ENCODE measurements at regions not wholly inside any gene's neighbourhood (a gene's known extent, or its start where the extent isn't known, plus 50 kb on each side); places are given as distances from the start of the nearest gene placed in this dataset.

GRCh38 chr21:16187603-16188301, 458.0 kb downstream of the USP25 start:
- H3K4me3 ChIP-seq, result no peak overlapping the region
- H3K4me1 ChIP-seq, result peaks cover 0 to 8% (median 6%) of the 10 kb centered on the region in 9 donors
- 74 to 84% methylated on average over 2 of the region's 2 CpGs for WGBS, 2 donors
- H3K36me3 ChIP-seq, result no peaks in the 10 kb centered on the region
- TF ChIP-seq CTCF (IDR thresholded peaks at IDR 0.05), result no peak
- no peak for ATAC-seq
- no peak for DNase-seq
- intact Hi-C loops (cut with DNase I), result no loop called here
- no peak overlapping the region for H3K27ac ChIP-seq
- no peaks in the 10 kb centered on the region for H3K27me3 ChIP-seq
- peaks cover 0 to 6% (median 0%) of the 10 kb centered on the region in 11 donors for H3K9me3 ChIP-seq

DNA sequence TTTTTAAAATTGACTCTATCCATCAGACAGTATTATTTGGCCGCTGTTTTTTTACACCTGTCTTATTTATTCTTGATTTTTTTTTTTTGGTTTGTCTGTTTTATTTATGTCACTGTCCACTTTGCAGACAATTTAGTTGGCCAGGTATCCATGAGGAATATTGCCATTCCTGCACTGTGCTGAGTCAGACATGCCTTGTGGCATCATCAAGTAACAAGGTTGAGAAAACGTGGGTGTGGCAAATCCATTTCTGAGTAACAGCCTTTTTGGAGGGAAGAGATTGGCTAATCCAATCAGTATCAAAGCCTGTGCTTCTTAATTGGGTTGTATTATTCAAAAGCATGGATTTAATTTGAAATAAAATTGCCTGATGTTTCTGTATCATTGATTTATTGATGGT, 463.1 kb downstream of the USP25 start:
- intact Hi-C loops (cut with DNase I), result loop anchor here in 6 of 10 donors (5.0 to 10.0 kb wide), 6 partner anchors 108 to 232 kb away; no protein-coding TSS in a partner anchor
- H3K4me3 ChIP-seq, result no peak overlapping the region
- H3K4me1 ChIP-seq, result peaks cover 0 to 35% (median 0%) of the 10 kb centered on the region in 9 donors
- no peaks in the 10 kb centered on the region for H3K36me3 ChIP-seq
- peaks cover 0 to 6% (median 0%) of the 10 kb centered on the region in 11 donors for H3K9me3 ChIP-seq
- no peaks in the 10 kb centered on the region for H3K27me3 ChIP-seq
- no peak for DNase-seq
- TF ChIP-seq CTCF (IDR thresholded peaks at IDR 0.05), result no peak
- H3K27ac ChIP-seq, result no peak overlapping the region
- WGBS, 2 donors, result 92 to 95% methylated on average over 2 of the region's 2 CpGs
- no peak for ATAC-seq

DNA sequence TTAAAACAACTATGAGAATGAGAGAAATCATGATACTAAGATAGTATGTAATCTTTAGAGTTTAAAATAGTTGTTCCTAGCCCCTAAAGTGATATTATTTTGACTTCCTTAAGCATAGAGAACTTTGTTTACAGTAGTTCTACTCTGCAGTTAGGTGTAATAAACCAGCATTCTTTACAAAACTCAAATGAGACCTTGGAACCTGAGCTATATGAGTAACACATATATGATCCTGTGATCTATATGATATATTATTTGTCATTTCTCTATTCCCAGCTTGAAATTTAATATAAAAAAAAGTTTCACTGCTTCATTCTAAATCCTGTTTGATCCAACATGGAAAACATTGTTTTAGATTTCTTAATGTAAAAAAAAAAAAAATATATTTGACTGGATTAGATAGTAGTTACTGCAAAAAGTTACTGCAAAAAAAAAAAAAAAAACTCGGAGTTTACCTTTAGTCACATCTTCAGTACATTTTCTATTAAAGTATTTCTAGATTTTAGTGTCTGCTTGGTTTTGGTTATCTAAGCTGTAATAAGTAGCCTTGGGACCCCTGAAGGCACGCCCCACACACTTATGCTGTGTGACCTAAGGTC, 463.8 kb downstream of the USP25 start:
- 38 to 49% methylated on average over 2 of the region's 2 CpGs for WGBS, 2 donors
- no peak for TF ChIP-seq CTCF (IDR thresholded peaks at IDR 0.05)

GRCh38 chr21:16194095-16194787, 464.5 kb downstream of the USP25 start:
- Histone ChIP-seq H3K27ac (peak overlapping the region; percentile 47 to 86 (median 74)), H3K4me1 (peaks cover 0 to 35% (median 4%) of the 10 kb centered on the region in 9 donors), H3K36me3 (no peaks in the 10 kb centered on the region), H3K27me3 (no peaks in the 10 kb centered on the region), H3K4me3 (peak overlapping the region; percentile 9 to 59 (median 50)), H3K9me3 (peaks cover 0 to 11% (median 0%) of the 10 kb centered on the region in 11 donors)
- intact Hi-C loops (cut with DNase I), result loop anchor here in 6 of 10 donors (1.0 to 10.0 kb wide), 7 partner anchors 109 to 231 kb away; no protein-coding TSS in a partner anchor
- TF ChIP-seq CTCF (IDR thresholded peaks at IDR 0.05), result peak in 6 of 9 donors; percentile 28 to 65 (median 48)
- ATAC-seq (peak; percentile 80 to 95 (median 92)), DNase-seq (peak; percentile 48 to 71)
- 14 to 18% methylated on average over 9 of the region's 9 CpGs for WGBS, 2 donors

More for the DNA sequence above, 463.8 kb downstream of the USP25 start:
- H3K27me3 ChIP-seq, result no peaks in the 10 kb centered on the region
- peak overlapping the region in 9 of 10 donors; percentile 61 to 86 (median 77) for H3K27ac ChIP-seq
- H3K4me3 ChIP-seq, result peak overlapping the region in 9 of 10 donors; percentile 0 to 59 (median 50)
- H3K9me3 ChIP-seq, result peaks cover 0 to 6% (median 0%) of the 10 kb centered on the region in 11 donors
- DNase-seq (no peak), ATAC-seq (no peak)
- intact Hi-C loops (cut with DNase I), result loop anchor here in 6 of 10 donors (1.0 to 10.0 kb wide), 7 partner anchors 109 to 231 kb away; no protein-coding TSS in a partner anchor
- H3K36me3 ChIP-seq, result no peaks in the 10 kb centered on the region
- peaks cover 0 to 35% (median 4%) of the 10 kb centered on the region in 9 donors for H3K4me1 ChIP-seq
